ENCODE measurements at regions not wholly inside any gene's neighbourhood (a gene's known extent, or its start where the extent isn't known, plus 50 kb on each side); places are given as distances from the start of the nearest gene placed in this dataset.

GRCh38 chr1:34640654-34641401, 114.0 kb upstream of the GJB5 start:
- no peak for TF ChIP-seq SIN3A (IDR thresholded peaks at IDR 0.05; ENCODE audit: borderline replicate concordance, insufficient read depth, low read depth, low read length)
- no peak for TF ChIP-seq TCF7L2 (IDR thresholded peaks at IDR 0.05; ENCODE audit: low read depth, low read length)
- no peak for TF ChIP-seq REST (IDR thresholded peaks at IDR 0.05; ENCODE audit: insufficient read depth in 1 of 2, low read depth in 2 of 2, low read length in 1 of 2)
- TF ChIP-seq POLR2AphosphoS5 (IDR thresholded peaks at IDR 0.05; ENCODE audit: low read depth, low read length): no peak
- TF ChIP-seq CTCF (IDR thresholded peaks at IDR 0.05): no peak
- DNase-seq (ENCODE audit: low read depth, low spot score): no peak
- ATAC-seq: no peak
- Histone ChIP-seq H3K27me3 (ENCODE audit: control insufficient read depth, insufficient read depth, low read length) (no peaks in the 10 kb centered on the region), H3K36me3 (ENCODE audit: control insufficient read depth, insufficient read depth, low read length) (no peaks in the 10 kb centered on the region), H3K9me3 (ENCODE audit: control insufficient read depth, insufficient read depth, low read depth, low read length) (no peaks in the 10 kb centered on the region), H3K27ac (ENCODE audit: low read length) (no peak overlapping the region), H3K4me1 (ENCODE audit: control insufficient read depth, insufficient read depth, low read length) (no peaks in the 10 kb centered on the region), H3K4me3 (ENCODE audit: low read depth in 2 of 2, low read length in 2 of 2) (no peak overlapping the region)
- POLR2A ChIA-PET: no interaction called here
- no TSS peak for BruUV-seq (replicated peaks)
- intact Hi-C loops (cut with micrococcal nuclease; ENCODE audit: unreplicated experiment): no loop called here
- in situ Hi-C loops (cut with HindIII; ENCODE audit: low pct_unique_long_range_greater_than_20kb, low sequenced_read_pairs): no loop called here
- CTCF ChIA-PET: no interaction called here

- no TSS peak for BruUV-seq (replicated peaks)
- Histone ChIP-seq H3K27me3 (ENCODE audit: control insufficient read depth, insufficient read depth, low read length) (peaks cover 3% of the 10 kb centered on the region), H3K27ac (ENCODE audit: low read length) (no peak overlapping the region), H3K4me3 (ENCODE audit: low read depth in 2 of 2, low read length in 2 of 2) (no peak overlapping the region), H3K36me3 (ENCODE audit: control insufficient read depth, insufficient read depth, low read length) (no peaks in the 10 kb centered on the region), H3K9me3 (ENCODE audit: control insufficient read depth, insufficient read depth, low read depth, low read length) (no peaks in the 10 kb centered on the region), H3K4me1 (ENCODE audit: control insufficient read depth, insufficient read depth, low read length) (no peaks in the 10 kb centered on the region)
- ChIA-PET CTCF (no interaction called here), POLR2A (no interaction called here)
- in situ Hi-C loops (cut with HindIII; ENCODE audit: low pct_unique_long_range_greater_than_20kb, low sequenced_read_pairs): no loop called here
- intact Hi-C loops (cut with micrococcal nuclease; ENCODE audit: unreplicated experiment): no loop called here
- TF ChIP-seq POLR2AphosphoS5 (IDR thresholded peaks at IDR 0.05; ENCODE audit: low read depth, low read length) (no peak), CTCF (IDR thresholded peaks at IDR 0.05) (no peak), SIN3A (IDR thresholded peaks at IDR 0.05; ENCODE audit: borderline replicate concordance, insufficient read depth, low read depth, low read length) (no peak), REST (IDR thresholded peaks at IDR 0.05; ENCODE audit: insufficient read depth in 1 of 2, low read depth in 2 of 2, low read length in 1 of 2) (no peak), TCF7L2 (IDR thresholded peaks at IDR 0.05; ENCODE audit: low read depth, low read length) (no peak)
- no peak for DNase-seq (ENCODE audit: low read depth, low spot score)
- no peak for ATAC-seq
Observed at GRCh38 chr1:34642679-34643078, 112.2 kb upstream of the GJB5 start.

Measured in Panc1 (cell line).